HG03558 (cell line): ENCODE measurements at regions not wholly inside any gene's neighbourhood (a gene's known extent, or its start where the extent isn't known, plus 50 kb on each side); places are given as distances from the start of the nearest gene placed in this dataset.

Experiments used
- ATAC-seq: cut with Tn5 transposase; IDR thresholded peaks from one replicate; pipeline ENCODE4 v1.9.1; 2021; ENCODE audit warnings: moderate number of reproducible peaks; ENCODE audit not compliant: unreplicated experiment; ENCODE audit errors: extremely low read depth

GRCh38 chr11:112762707-112763090, 198.5 kb upstream of the NCAM1 start:
- ATAC-seq: no peak

GRCh38 chr11:112765337-112765736, 195.9 kb upstream of the NCAM1 start:
- no peak for ATAC-seq

- ATAC-seq: no peak
These were observed 192.1 kb upstream of the NCAM1 start for GRCh38 chr11:112769170-112769569.

- no peak for ATAC-seq
These were observed 191.6 kb upstream of the NCAM1 start for GRCh38 chr11:112769584-112769983.

GRCh38 chr11:112770033-112770432, 191.2 kb upstream of the NCAM1 start:
- ATAC-seq: no peak

GRCh38 chr11:112770487-112770886, 190.7 kb upstream of the NCAM1 start:
- no peak for ATAC-seq

- ATAC-seq: no peak
These were observed 189.4 kb upstream of the NCAM1 start for GRCh38 chr11:112771851-112772250.

- ATAC-seq: no peak
These were observed 188.0 kb upstream of the NCAM1 start for GRCh38 chr11:112773264-112773663.

GRCh38 chr11:112776834-112777233, 184.4 kb upstream of the NCAM1 start:
- ATAC-seq: no peak

- no peak for ATAC-seq
These were observed 183.9 kb upstream of the NCAM1 start for GRCh38 chr11:112777283-112777751.

- ATAC-seq: no peak
These were observed 182.9 kb upstream of the NCAM1 start for GRCh38 chr11:112778091-112778876.

GRCh38 chr11:112778877-112779266, 182.3 kb upstream of the NCAM1 start:
- ATAC-seq: no peak

GRCh38 chr11:112780351-112781087, 180.7 kb upstream of the NCAM1 start:
- no peak for ATAC-seq

- no peak for ATAC-seq
These were observed 177.3 kb upstream of the NCAM1 start for GRCh38 chr11:112783945-112784322.

GRCh38 chr11:112784323-112785073, 176.7 kb upstream of the NCAM1 start:
- ATAC-seq: no peak

- ATAC-seq: no peak
These were observed 176.1 kb upstream of the NCAM1 start for GRCh38 chr11:112785149-112785548.

GRCh38 chr11:112785719-112786118, 175.5 kb upstream of the NCAM1 start:
- ATAC-seq: no peak

GRCh38 chr11:112786196-112786595, 175.0 kb upstream of the NCAM1 start:
- no peak for ATAC-seq

GRCh38 chr11:112786886-112787530, 174.2 kb upstream of the NCAM1 start:
- ATAC-seq: no peak

GRCh38 chr11:112789481-112789880, 171.7 kb upstream of the NCAM1 start:
- ATAC-seq: no peak
